ENCODE measurements at regions not wholly inside any gene's neighbourhood (a gene's known extent, or its start where the extent isn't known, plus 50 kb on each side); places are given as distances from the start of the nearest gene placed in this dataset.

DNA sequence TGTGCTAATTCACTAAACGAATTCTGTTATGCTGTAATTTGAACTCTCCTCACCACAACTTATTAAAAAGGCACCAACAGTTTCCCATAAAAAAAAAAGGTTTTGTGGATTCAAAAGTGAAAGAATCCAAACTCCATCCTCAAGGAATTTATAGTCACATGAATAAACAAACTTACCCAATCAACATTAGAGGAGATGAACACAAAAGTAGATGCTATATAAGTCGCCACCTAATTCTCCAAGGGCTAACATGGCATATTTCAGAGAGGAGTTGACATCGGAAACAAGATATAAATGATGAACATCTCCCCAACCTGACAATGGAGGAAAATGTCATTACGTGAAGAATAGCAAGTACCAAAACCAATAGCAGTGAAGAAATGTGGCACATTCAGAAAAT lies 265.5 kb upstream of the PRKD1 start:
- Histone ChIP-seq H3K4me2 (ENCODE audit: control insufficient read depth, insufficient read depth) (no peak overlapping the region), H3K27me3 (replicated peaks in 1 of 2; ENCODE audit: control insufficient read depth in 2 of 2, insufficient read depth in 2 of 2, low read length in 1 of 2) (no peaks in the 10 kb centered on the region), H3K4me3 (no peak overlapping the region), H3K27ac (ENCODE audit: control insufficient read depth, insufficient read depth) (no peak overlapping the region), H3K79me2 (ENCODE audit: control insufficient read depth, insufficient read depth, low read length) (no peaks in the 10 kb centered on the region), H4K20me1 (ENCODE audit: control insufficient read depth, insufficient read depth) (no peaks in the 10 kb centered on the region), H2AFZ (ENCODE audit: control insufficient read depth, low read depth, low read length) (no peak overlapping the region), H3K9me3 (replicated peaks; ENCODE audit: control insufficient read depth, insufficient read depth, low read length) (no peaks in the 10 kb centered on the region; the same call in 2 of the 3 replicates), H3K4me1 (ENCODE audit: control insufficient read depth, insufficient read depth, low read length) (no peaks in the 10 kb centered on the region), H3K9ac (ENCODE audit: control insufficient read depth, insufficient read depth, low read length) (no peak overlapping the region), H3K36me3 (ENCODE audit: control insufficient read depth in 2 of 2, insufficient read depth in 2 of 2, low read length in 1 of 2) (no peaks in the 10 kb centered on the region)
- no peak for DNase-seq (ENCODE audit: low read depth, low spot score)
- intact Hi-C loops (cut with micrococcal nuclease; ENCODE audit: unreplicated experiment) (no loop called here), in situ Hi-C loops (cut with MboI) (no loop called here)
- no TSS peak for BruUV-seq (replicated peaks)
- RAD21 ChIA-PET (ENCODE audit: unreplicated experiment), result no interaction called here
- CTCF ChIA-PET, result no interaction called here
- POLR2A ChIA-PET, result no interaction called here
- WGBS (ENCODE audit: insufficient coverage, insufficient replicate concordance, low lambda C conversion rate, missing lambda C conversion rate), result 38% methylated on average over 4 of the region's 4 CpGs
- no peak for ATAC-seq
- SMC1A ChIA-PET (ENCODE audit: uncharacterized antibody, unreplicated experiment), result no interaction called here
- TF ChIP-seq, protein P1, sequence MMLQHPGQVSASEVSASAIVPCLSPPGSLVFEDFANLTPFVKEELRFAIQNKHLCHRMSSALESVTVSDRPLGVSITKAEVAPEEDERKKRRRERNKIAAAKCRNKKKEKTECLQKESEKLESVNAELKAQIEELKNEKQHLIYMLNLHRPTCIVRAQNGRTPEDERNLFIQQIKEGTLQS (IDR thresholded peaks at IDR 0.05; ENCODE audit: borderline replicate concordance, extremely low read depth, low read depth, low read length), result no peak
- TF ChIP-seq TCF7 (IDR thresholded peaks at IDR 0.05; ENCODE audit: borderline replicate concordance) (no peak), RELB (IDR thresholded peaks at IDR 0.05; ENCODE audit: low read depth) (no peak), ELK1 (IDR thresholded peaks at IDR 0.05; ENCODE audit: low read depth, low read length) (no peak), KAT2A (conservative IDR thresholded peaks at IDR 0.05; ENCODE audit: control insufficient read depth, low read depth, low read length) (no peak), YY1 (IDR thresholded peaks at IDR 0.05; ENCODE audit: low read depth, low read length) (no peak), ZNF274 (IDR thresholded peaks at IDR 0.05; ENCODE audit: insufficient read depth, insufficient read length) (no peak), SMC3 (IDR thresholded peaks at IDR 0.05; ENCODE audit: borderline replicate concordance, low read length) (no peak), ATF7 (IDR thresholded peaks at IDR 0.05; ENCODE audit: low read depth) (no peak), TCF3 (IDR thresholded peaks at IDR 0.05; ENCODE audit: borderline replicate concordance, insufficient read depth, low read depth, low read length) (no peak), CHD1 (IDR thresholded peaks at IDR 0.05; ENCODE audit: low read depth, low read length) (no peak), DPF2 (IDR thresholded peaks at IDR 0.05) (no peak), CREM (IDR thresholded peaks at IDR 0.05; ENCODE audit: low read depth) (no peak)
- TF ChIP-seq, protein P2, sequence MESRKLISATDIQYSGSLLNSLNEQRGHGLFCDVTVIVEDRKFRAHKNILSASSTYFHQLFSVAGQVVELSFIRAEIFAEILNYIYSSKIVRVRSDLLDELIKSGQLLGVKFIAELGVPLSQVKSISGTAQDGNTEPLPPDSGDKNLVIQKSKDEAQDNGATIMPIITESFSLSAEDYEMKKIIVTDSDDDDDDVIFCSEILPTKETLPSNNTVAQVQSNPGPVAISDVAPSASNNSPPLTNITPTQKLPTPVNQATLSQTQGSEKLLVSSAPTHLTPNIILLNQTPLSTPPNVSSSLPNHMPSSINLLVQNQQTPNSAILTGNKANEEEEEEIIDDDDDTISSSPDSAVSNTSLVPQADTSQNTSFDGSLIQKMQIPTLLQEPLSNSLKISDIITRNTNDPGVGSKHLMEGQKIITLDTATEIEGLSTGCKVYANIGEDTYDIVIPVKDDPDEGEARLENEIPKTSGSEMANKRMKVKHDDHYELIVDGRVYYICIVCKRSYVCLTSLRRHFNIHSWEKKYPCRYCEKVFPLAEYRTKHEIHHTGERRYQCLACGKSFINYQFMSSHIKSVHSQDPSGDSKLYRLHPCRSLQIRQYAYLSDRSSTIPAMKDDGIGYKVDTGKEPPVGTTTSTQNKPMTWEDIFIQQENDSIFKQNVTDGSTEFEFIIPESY (IDR thresholded peaks at IDR 0.05), result no peak
- FAIRE-seq, result no peak

Data from GM12878 (cell line).